DND-41 (cell line): ENCODE measurements at regions not wholly inside any gene's neighbourhood (a gene's known extent, or its start where the extent isn't known, plus 50 kb on each side); places are given as distances from the start of the nearest gene placed in this dataset.

Experiments
- EZH2 ChIP-seq: IDR thresholded peaks from 3 replicates; pipeline ENCODE4 v1.6.1; 2012; ENCODE audit warnings: borderline replicate concordance, low read depth, mild to moderate bottlenecking, moderate library complexity, low read length, inconsistent platforms; ENCODE audit not compliant: severe bottlenecking
- TF ChIP-seq, protein P1 (sequence below): IDR thresholded peaks from 2 replicates; pipeline ENCODE4 v1.5.1; 2012; ENCODE audit warnings: borderline replicate concordance, low read length, moderate library complexity, mild to moderate bottlenecking; ENCODE audit not compliant: poor library complexity, severe bottlenecking; ENCODE audit errors: extremely low read depth

DNA sequence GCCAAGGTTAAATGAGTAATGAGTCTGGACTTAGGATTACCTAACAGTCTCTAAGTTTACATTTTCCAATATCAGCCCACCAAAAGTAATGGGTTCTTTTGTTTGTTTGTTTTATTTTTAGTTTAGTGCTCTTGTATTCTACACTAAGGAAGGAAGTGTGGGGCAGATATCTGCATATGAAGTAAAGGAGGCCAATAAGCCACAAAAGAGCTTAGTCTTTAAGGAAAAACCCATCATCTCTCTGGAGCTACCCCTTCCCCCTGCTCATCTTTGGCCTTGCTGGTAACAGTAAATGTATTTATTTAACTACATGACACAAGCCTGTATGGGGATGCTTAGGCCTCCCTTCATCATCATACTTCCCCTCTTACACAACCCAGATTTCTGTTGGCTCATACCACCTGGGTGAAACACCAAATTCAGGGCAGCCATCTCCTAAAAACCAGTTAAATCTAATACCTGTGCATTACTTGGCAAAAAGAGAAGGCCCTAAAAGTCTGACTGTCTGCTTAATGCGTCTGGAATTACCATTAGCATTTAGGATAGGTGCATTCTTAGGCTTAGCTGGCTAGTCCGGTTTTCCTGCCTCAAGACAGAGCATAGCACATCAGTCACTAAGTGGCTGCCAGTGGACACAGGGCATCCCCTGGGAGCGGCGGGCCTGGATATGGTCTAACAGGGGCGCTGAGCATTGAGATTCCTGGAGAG is 96.8 kb upstream of the ADGRL2 start:
- TF ChIP-seq, protein P1, sequence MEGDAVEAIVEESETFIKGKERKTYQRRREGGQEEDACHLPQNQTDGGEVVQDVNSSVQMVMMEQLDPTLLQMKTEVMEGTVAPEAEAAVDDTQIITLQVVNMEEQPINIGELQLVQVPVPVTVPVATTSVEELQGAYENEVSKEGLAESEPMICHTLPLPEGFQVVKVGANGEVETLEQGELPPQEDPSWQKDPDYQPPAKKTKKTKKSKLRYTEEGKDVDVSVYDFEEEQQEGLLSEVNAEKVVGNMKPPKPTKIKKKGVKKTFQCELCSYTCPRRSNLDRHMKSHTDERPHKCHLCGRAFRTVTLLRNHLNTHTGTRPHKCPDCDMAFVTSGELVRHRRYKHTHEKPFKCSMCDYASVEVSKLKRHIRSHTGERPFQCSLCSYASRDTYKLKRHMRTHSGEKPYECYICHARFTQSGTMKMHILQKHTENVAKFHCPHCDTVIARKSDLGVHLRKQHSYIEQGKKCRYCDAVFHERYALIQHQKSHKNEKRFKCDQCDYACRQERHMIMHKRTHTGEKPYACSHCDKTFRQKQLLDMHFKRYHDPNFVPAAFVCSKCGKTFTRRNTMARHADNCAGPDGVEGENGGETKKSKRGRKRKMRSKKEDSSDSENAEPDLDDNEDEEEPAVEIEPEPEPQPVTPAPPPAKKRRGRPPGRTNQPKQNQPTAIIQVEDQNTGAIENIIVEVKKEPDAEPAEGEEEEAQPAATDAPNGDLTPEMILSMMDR, result no peak
- no peak for TF ChIP-seq EZH2
